ENCODE measurements at regions not wholly inside any gene's neighbourhood (a gene's known extent, or its start where the extent isn't known, plus 50 kb on each side); places are given as distances from the start of the nearest gene placed in this dataset.
A peak's percentile ranks its signal among the peaks of the same experiment; 100 is the strongest.
"Not testable (repeated sequence)": the region's sequence is repeated elsewhere in the genome, so short reads cannot be mapped to it uniquely, and the experiment has no call there.

- no peak for DNase-seq
These were observed 195.1 kb upstream of the SLC38A2 start for GRCh38 chr12:46567667-46568066.

GRCh38 chr12:46562625-46563225 lies 190.2 kb upstream of the SLC38A2 start:
- DNase-seq, result no peak

- DNase-seq, result not testable (repeated sequence)
These were observed 189.4 kb upstream of the SLC38A2 start for GRCh38 chr12:46561769-46562624.

GRCh38 chr12:46560874-46561273 lies 188.3 kb upstream of the SLC38A2 start:
- no peak for DNase-seq

GRCh38 chr12:46560089-46560488 lies 187.5 kb upstream of the SLC38A2 start:
- no peak for DNase-seq

GRCh38 chr12:46559311-46559710 lies 186.7 kb upstream of the SLC38A2 start:
- no peak for DNase-seq

- DNase-seq, result no peak
These were observed 186.1 kb upstream of the SLC38A2 start for GRCh38 chr12:46558677-46559076.

GRCh38 chr12:46557539-46558373 lies 185.2 kb upstream of the SLC38A2 start:
- no peak for DNase-seq

GRCh38 chr12:46556819-46557524 lies 184.4 kb upstream of the SLC38A2 start:
- DNase-seq, result no peak

GRCh38 chr12:46556105-46556559 lies 183.6 kb upstream of the SLC38A2 start:
- no peak for DNase-seq

GRCh38 chr12:46555406-46555852 lies 182.9 kb upstream of the SLC38A2 start:
- DNase-seq, result no peak

GRCh38 chr12:46554460-46554859 lies 181.9 kb upstream of the SLC38A2 start:
- no peak for DNase-seq

- no peak for DNase-seq
These were observed 181.3 kb upstream of the SLC38A2 start for GRCh38 chr12:46553911-46554310.

- DNase-seq, result no peak
These were observed 180.7 kb upstream of the SLC38A2 start for GRCh38 chr12:46553266-46553665.

GRCh38 chr12:46550266-46550879 lies 177.8 kb upstream of the SLC38A2 start:
- no peak for DNase-seq

GRCh38 chr12:46549527-46550265 lies 177.1 kb upstream of the SLC38A2 start:
- peak; percentile 86 for DNase-seq

GRCh38 chr12:46548605-46549071 lies 176.1 kb upstream of the SLC38A2 start:
- no peak for DNase-seq

GRCh38 chr12:46547421-46548354 lies 175.1 kb upstream of the SLC38A2 start:
- no peak for DNase-seq

- DNase-seq, result peak; percentile 63
These were observed 174.2 kb upstream of the SLC38A2 start for GRCh38 chr12:46546634-46547273.

GRCh38 chr12:46543378-46543795 lies 170.8 kb upstream of the SLC38A2 start:
- DNase-seq, result not testable (repeated sequence)

Data from activated CD4-positive, alpha-beta T cell treated with anti-CD3 and anti-CD28 coated beads, Interleukin-10, Interleukin-2, amounts not matched to agents 100 ng/mL and 50 ng/mL, durations not matched to agents 16 hours and 8 hours (primary cell).